HepG2 (cell line): ENCODE measurements at regions not wholly inside any gene's neighbourhood (a gene's known extent, or its start where the extent isn't known, plus 50 kb on each side); places are given as distances from the start of the nearest gene placed in this dataset.

Experiments
- ATAC-seq: fragments of 200-7000 bp; cut with Tn5 transposase; 3 replicates; pipeline ENCODE4 v1.9.1; 2020; ENCODE audit warnings: mild to moderate bottlenecking, moderate library complexity
- BruUV-seq: library from RNA; stranded (reverse); fragments of 400-500 nt; replicated peaks from 2 replicates; lab custom pipeline; 2021; lab: Mats Ljungman, UMichigan
- CTCF ChIA-PET: fragments of 300-600 bp; formaldehyde crosslinking; extraction: SDS; loops from one replicate; lab custom pipeline; 2021; ENCODE audit warnings: low total read pairs, inconsistent platforms, low intra/inter-chr PET ratio; lab: Yijun Ruan, JAX
- POLR2A ChIA-PET: fragments of 350-600 bp; sonication (Branson Sonifier 250); formaldehyde crosslinking; loops from one replicate; lab custom pipeline; 2020; ENCODE audit warnings: antibody characterized with exemption, inconsistent platforms; lab: Yijun Ruan, JAX
- DNase-seq: peaks from one replicate; pipeline ENCODE4 v3.0.0-alpha.2; 2015; ENCODE audit warnings: low spot score
- FAIRE-seq: peaks from 3 replicates; lab custom pipeline; 2011; peaks lifted over from hg19 to GRCh38; lab: Jason Lieb, UNC
- H2AFZ ChIP-seq: one replicate; pipeline ENCODE4 v1.6.1; 2011; ENCODE audit warnings: low read length, inconsistent platforms
- H3K27ac ChIP-seq: fragments of 300-600 bp; 3 replicates; pipeline ENCODE4 v1.8.0; 2011; ENCODE audit warnings: mixed run types, mild to moderate bottlenecking, mixed read lengths, low read length, inconsistent platforms; ENCODE audit not compliant: insufficient read depth; ENCODE audit errors: extremely low read length
- H3K27me3 ChIP-seq, 2 experiments: fragments of 200-600 bp in 1 of 2; 2 replicates in 1 of 2; 3 replicates in 1 of 2; pipeline versions ENCODE4 v1.6.0 to v1.8.0; 2011; ENCODE audit warnings: low read length in 2 of 2, mild to moderate bottlenecking in 2 of 2, moderate library complexity in 2 of 2, inconsistent platforms in 1 of 2; ENCODE audit not compliant: insufficient read depth in 2 of 2, control insufficient read depth in 1 of 2
- H3K36me3 ChIP-seq, 2 experiments: fragments of 200-600 bp in 1 of 2; replicated peaks in 1 of 2; 2 replicates in 1 of 2; 3 replicates in 1 of 2; pipeline versions ENCODE4 v1.5.1 to v1.8.0; 2011; ENCODE audit warnings: low read length in 2 of 2, inconsistent platforms in 1 of 2; ENCODE audit not compliant: insufficient read depth in 2 of 2, control insufficient read depth in 1 of 2
- H3K4me1 ChIP-seq: 2 replicates; pipeline ENCODE4 v1.5.1; 2012; ENCODE audit warnings: low read length, inconsistent platforms; ENCODE audit not compliant: insufficient read depth
- H3K4me2 ChIP-seq: 2 replicates; pipeline ENCODE4 v1.6.0; 2011; ENCODE audit warnings: low read depth, low read length, inconsistent platforms
- H3K4me3 ChIP-seq, 3 experiments: fragments of 200-600 bp in 1 of 3; sonication (generic), shearing (Covaris generic) in 1 of 3; replicated peaks in 1 of 3; 2 replicates each; pipeline ENCODE4 v1.5.1; 2011 to 2016; ENCODE audit warnings: low read length in 3 of 3, inconsistent platforms in 2 of 3, low read depth in 2 of 3, mild to moderate bottlenecking in 2 of 3, control low read depth in 1 of 3, mixed read lengths in 1 of 3; ENCODE audit not compliant: insufficient read depth in 1 of 3
- H3K79me2 ChIP-seq: one replicate; pipeline ENCODE4 v1.6.1; 2011; ENCODE audit warnings: low read length, inconsistent platforms; ENCODE audit not compliant: insufficient read depth
- H3K9ac ChIP-seq: 2 replicates; pipeline ENCODE4 v1.6.0; 2011; ENCODE audit warnings: mild to moderate bottlenecking, low read depth, low read length, inconsistent platforms; ENCODE audit not compliant: insufficient read depth
- H3K9me3 ChIP-seq: 2 replicates; pipeline ENCODE4 v1.5.1; 2012; ENCODE audit warnings: mild to moderate bottlenecking, low read length
- H4K20me1 ChIP-seq: 2 replicates; pipeline ENCODE4 v1.6.0; 2011; ENCODE audit warnings: inconsistent platforms, mild to moderate bottlenecking, low read length, moderate library complexity; ENCODE audit not compliant: insufficient read depth
- CBX1 ChIP-seq: IDR thresholded peaks from one replicate; pipeline ENCODE4 v1.6.1; 2016; ENCODE audit warnings: antibody characterized with exemption, low read depth
- CHD2 ChIP-seq: IDR thresholded peaks from 2 replicates; pipeline ENCODE4 v1.6.1; 2011; ENCODE audit warnings: low read depth, low read length, improper control_type of control experiment
- DNMT3B ChIP-seq: conservative IDR thresholded peaks from 2 replicates; pipeline ENCODE4 v1.6.1; 2016; ENCODE audit warnings: missing biosample characterization, control low read depth
- GPN1 ChIP-seq: sonication (generic); formaldehyde crosslinking; IDR thresholded peaks from 2 replicates; pipeline ENCODE4 v1.5.1; 2020; ENCODE audit warnings: missing genetic modification reagents, borderline replicate concordance
- KLF9 ChIP-seq: IDR thresholded peaks from 2 replicates; pipeline ENCODE4 v1.6.1; 2016; ENCODE audit warnings: low read depth
- NPAS2 ChIP-seq: sonication (generic); formaldehyde crosslinking; IDR thresholded peaks from 2 replicates; pipeline ENCODE4 v1.8.0; 2022; ENCODE audit warnings: mild to moderate bottlenecking, missing genetic modification reagents, borderline replicate concordance
- PREB ChIP-seq: sonication (generic); formaldehyde crosslinking; IDR thresholded peaks from 2 replicates; pipeline ENCODE4 v1.4.0; 2020; ENCODE audit warnings: missing genetic modification reagents
- TARDBP ChIP-seq: sonication (generic); formaldehyde crosslinking; IDR thresholded peaks from 2 replicates; pipeline ENCODE4 v1.8.0; 2022; ENCODE audit warnings: mild to moderate bottlenecking, missing genetic modification reagents
- ZBTB8A ChIP-seq: sonication (generic); formaldehyde crosslinking; IDR thresholded peaks from 2 replicates; pipeline ENCODE4 v1.4.0; 2020; ENCODE audit warnings: mild to moderate bottlenecking, low read depth, missing genetic modification reagents, borderline replicate concordance
- ZNF121 ChIP-seq: sonication (generic); formaldehyde crosslinking; IDR thresholded peaks from 2 replicates; pipeline ENCODE4 v1.5.0; 2020; ENCODE audit warnings: mild to moderate bottlenecking, missing genetic modification reagents
- ZNF296 ChIP-seq: sonication (generic); formaldehyde crosslinking; conservative IDR thresholded peaks from 2 replicates; pipeline ENCODE4 v1.5.0; 2020; ENCODE audit warnings: mild to moderate bottlenecking, missing genetic modification reagents
- ZNF430 ChIP-seq: sonication (generic); formaldehyde crosslinking; IDR thresholded peaks from 2 replicates; pipeline ENCODE4 v1.9.0; 2021; ENCODE audit warnings: mild to moderate bottlenecking, missing genetic modification reagents
- ZNF543 ChIP-seq: sonication (generic); formaldehyde crosslinking; IDR thresholded peaks from 2 replicates; pipeline ENCODE4 v1.4.0; 2020; ENCODE audit warnings: mild to moderate bottlenecking, missing genetic modification reagents
- ZNF552 ChIP-seq: sonication (generic); formaldehyde crosslinking; IDR thresholded peaks from 2 replicates; pipeline ENCODE4 v1.9.0; 2022; ENCODE audit warnings: missing genetic modification reagents, mild to moderate bottlenecking, borderline replicate concordance
- ZNF605 ChIP-seq: sonication (generic); formaldehyde crosslinking; IDR thresholded peaks from 2 replicates; pipeline ENCODE4 v1.8.0; 2022; ENCODE audit warnings: mild to moderate bottlenecking, missing genetic modification reagents
- ZNF619 ChIP-seq: sonication (generic); formaldehyde crosslinking; IDR thresholded peaks from 2 replicates; pipeline ENCODE4 v1.4.0; 2020; ENCODE audit warnings: mild to moderate bottlenecking, missing genetic modification reagents
- ZNF629 ChIP-seq: sonication (generic); formaldehyde crosslinking; conservative IDR thresholded peaks from 2 replicates; pipeline ENCODE4 v1.5.0; 2020; ENCODE audit warnings: missing genetic modification reagents
- ZNF672 ChIP-seq: sonication (generic); formaldehyde crosslinking; IDR thresholded peaks from 2 replicates; pipeline ENCODE4 v1.8.1; 2022; ENCODE audit warnings: missing genetic modification reagents
- ZNF878 ChIP-seq: sonication (generic); formaldehyde crosslinking; IDR thresholded peaks from 2 replicates; pipeline ENCODE4 v1.8.1; 2023; ENCODE audit warnings: mild to moderate bottlenecking, missing genetic modification reagents, moderate library complexity
- ZSCAN9 ChIP-seq: IDR thresholded peaks from 2 replicates; pipeline ENCODE4 v1.6.1; 2016; ENCODE audit warnings: borderline replicate concordance
- WGBS: methylation state at CpG from one replicate; pipeline ENCODE4 v1.1.6; 2017; ENCODE audit warnings: low lambda C conversion rate; 5-methylcytosine and 5-hydroxymethylcytosine counted together
- in situ Hi-C: cut with HindIII; loops from 2 replicates; pipeline ENCODE4 v1.10.0; 2017; ENCODE audit warnings: low pct_unique_long_range_greater_than_20kb; ENCODE audit not compliant: extremely low pct_ligation_motif_present
- intact Hi-C: fragments of 100-400 bp; cut with micrococcal nuclease; formaldehyde crosslinking; loops from one replicate; pipeline ENCODE4 v1.10.0; 2022; ENCODE audit not compliant: unreplicated experiment
- TF ChIP-seq, protein P1 (sequence below): sonication (generic); formaldehyde crosslinking; IDR thresholded peaks from 2 replicates; pipeline ENCODE4 v1.5.1; 2020; ENCODE audit warnings: mild to moderate bottlenecking, missing genetic modification reagents, moderate library complexity
- TF ChIP-seq, protein P2 (sequence below): sonication (generic); formaldehyde crosslinking; IDR thresholded peaks from 2 replicates; pipeline ENCODE4 v1.8.1; 2023; ENCODE audit warnings: mild to moderate bottlenecking, missing genetic modification reagents

DNA sequence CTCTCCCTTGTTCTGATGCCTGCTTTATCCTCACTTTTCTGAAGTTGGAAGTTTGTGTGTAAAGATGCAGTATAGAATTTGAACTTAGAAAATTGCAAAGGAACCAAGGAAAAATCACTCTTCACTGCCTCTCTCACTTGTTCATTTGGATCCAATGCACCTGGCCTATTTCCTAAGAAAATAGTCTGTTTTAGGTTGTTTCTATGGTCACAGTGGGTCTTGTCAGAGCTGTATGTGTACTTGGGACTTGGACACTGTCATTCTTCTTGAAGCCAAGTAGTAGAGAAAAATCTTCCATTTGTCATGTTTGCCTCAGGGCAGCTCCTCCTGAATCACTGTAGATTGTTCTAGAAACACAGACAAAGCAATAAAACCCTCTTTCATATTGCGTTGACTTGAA is 80.3 kb upstream of the SESTD1 start:
- BruUV-seq, result TSS peak; percentile 82
- ChIA-PET POLR2A (interaction anchor here (1.0 to 2.3 kb wide), 6 partner anchors 30 to 109 kb away, joined by 3 to 24 read pairs (median 4); no protein-coding TSS in a partner anchor), CTCF (no interaction called here)
- Histone ChIP-seq H3K36me3 (no peaks in the 10 kb centered on the region), H4K20me1 (no peaks in the 10 kb centered on the region), H3K27ac (peak overlapping the region; percentile 91), H3K4me2 (peak overlapping the region; percentile 85), H3K27me3 (no peaks in the 10 kb centered on the region), H3K9me3 (no peaks in the 10 kb centered on the region), H3K4me3 (peak overlapping the region; percentile 30 to 58 (median 40); a peak in 5 of 6 replicates), H3K9ac (peak overlapping the region; percentile 75), H2AFZ (peak overlapping the region; percentile 88), H3K4me1 (peaks cover 68% of the 10 kb centered on the region), H3K79me2 (peaks cover 10% of the 10 kb centered on the region)
- intact Hi-C loops (loop anchor here (1.0 to 10.0 kb wide), 4 partner anchors 82 to 407 kb away; no protein-coding TSS in a partner anchor), in situ Hi-C loops (no loop called here)
- peak; percentile 20 for ATAC-seq
- no peak for FAIRE-seq
- DNase-seq, result no peak
- WGBS, result 95% methylated on average over 1 of the region's 1 CpG
- no peak for TF ChIP-seq GPN1 (CRISPR knock-in tag)
- no peak for TF ChIP-seq ZNF543 (CRISPR knock-in tag)
- TF ChIP-seq CHD2, result no peak
- TF ChIP-seq CBX1, result no peak
- TF ChIP-seq ZNF878 (CRISPR knock-in tag), result no peak
- no peak for TF ChIP-seq TARDBP (CRISPR knock-in tag)
- TF ChIP-seq ZNF552 (CRISPR knock-in tag), result no peak
- TF ChIP-seq, protein P1, sequence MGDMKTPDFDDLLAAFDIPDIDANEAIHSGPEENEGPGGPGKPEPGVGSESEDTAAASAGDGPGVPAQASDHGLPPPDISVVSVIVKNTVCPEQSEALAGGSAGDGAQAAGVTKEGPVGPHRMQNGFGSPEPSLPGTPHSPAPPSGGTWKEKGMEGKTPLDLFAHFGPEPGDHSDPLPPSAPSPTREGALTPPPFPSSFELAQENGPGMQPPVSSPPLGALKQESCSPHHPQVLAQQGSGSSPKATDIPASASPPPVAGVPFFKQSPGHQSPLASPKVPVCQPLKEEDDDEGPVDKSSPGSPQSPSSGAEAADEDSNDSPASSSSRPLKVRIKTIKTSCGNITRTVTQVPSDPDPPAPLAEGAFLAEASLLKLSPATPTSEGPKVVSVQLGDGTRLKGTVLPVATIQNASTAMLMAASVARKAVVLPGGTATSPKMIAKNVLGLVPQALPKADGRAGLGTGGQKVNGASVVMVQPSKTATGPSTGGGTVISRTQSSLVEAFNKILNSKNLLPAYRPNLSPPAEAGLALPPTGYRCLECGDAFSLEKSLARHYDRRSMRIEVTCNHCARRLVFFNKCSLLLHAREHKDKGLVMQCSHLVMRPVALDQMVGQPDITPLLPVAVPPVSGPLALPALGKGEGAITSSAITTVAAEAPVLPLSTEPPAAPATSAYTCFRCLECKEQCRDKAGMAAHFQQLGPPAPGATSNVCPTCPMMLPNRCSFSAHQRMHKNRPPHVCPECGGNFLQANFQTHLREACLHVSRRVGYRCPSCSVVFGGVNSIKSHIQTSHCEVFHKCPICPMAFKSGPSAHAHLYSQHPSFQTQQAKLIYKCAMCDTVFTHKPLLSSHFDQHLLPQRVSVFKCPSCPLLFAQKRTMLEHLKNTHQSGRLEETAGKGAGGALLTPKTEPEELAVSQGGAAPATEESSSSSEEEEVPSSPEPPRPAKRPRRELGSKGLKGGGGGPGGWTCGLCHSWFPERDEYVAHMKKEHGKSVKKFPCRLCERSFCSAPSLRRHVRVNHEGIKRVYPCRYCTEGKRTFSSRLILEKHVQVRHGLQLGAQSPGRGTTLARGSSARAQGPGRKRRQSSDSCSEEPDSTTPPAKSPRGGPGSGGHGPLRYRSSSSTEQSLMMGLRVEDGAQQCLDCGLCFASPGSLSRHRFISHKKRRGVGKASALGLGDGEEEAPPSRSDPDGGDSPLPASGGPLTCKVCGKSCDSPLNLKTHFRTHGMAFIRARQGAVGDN (CRISPR knock-in tag), result no peak
- no peak for TF ChIP-seq ZNF121 (CRISPR knock-in tag)
- TF ChIP-seq ZBTB8A (CRISPR knock-in tag), result no peak
- TF ChIP-seq ZSCAN9 (CRISPR knock-in tag), result no peak
- no peak for TF ChIP-seq KLF9 (CRISPR knock-in tag)
- no peak for TF ChIP-seq ZNF629 (CRISPR knock-in tag)
- no peak for TF ChIP-seq ZNF430 (CRISPR knock-in tag)
- no peak for TF ChIP-seq PREB
- 0 out of 2 replicates have a peak, but pooled peaks have one; percentile 70 for TF ChIP-seq NPAS2 (CRISPR knock-in tag)
- no peak for TF ChIP-seq ZNF619
- TF ChIP-seq ZNF672 (CRISPR knock-in tag), result no peak
- TF ChIP-seq, protein P2, sequence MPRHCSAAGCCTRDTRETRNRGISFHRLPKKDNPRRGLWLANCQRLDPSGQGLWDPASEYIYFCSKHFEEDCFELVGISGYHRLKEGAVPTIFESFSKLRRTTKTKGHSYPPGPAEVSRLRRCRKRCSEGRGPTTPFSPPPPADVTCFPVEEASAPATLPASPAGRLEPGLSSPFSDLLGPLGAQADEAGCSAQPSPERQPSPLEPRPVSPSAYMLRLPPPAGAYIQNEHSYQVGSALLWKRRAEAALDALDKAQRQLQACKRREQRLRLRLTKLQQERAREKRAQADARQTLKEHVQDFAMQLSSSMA (CRISPR knock-in tag), result no peak
- TF ChIP-seq ZNF296 (CRISPR knock-in tag), result no peak
- no peak for TF ChIP-seq DNMT3B (CRISPR knock-in tag)
- TF ChIP-seq ZNF605 (CRISPR knock-in tag), result 0 out of 2 replicates have a peak, but pooled peaks have one; percentile 2
